Stimulated activated CD4-positive, alpha-beta T cell treated with anti-CD3 and anti-CD28 coated beads, Interleukin-2, amount 100 ng/mL, for 24 hours (primary cell): ENCODE measurements at regions not wholly inside any gene's neighbourhood (a gene's known extent, or its start where the extent isn't known, plus 50 kb on each side); places are given as distances from the start of the nearest gene placed in this dataset.
"Not testable (repeated sequence)": the region's sequence is repeated elsewhere in the genome, so short reads cannot be mapped to it uniquely, and the experiment has no call there.

Source experiments
- DNase-seq, 2 donors: peaks; one replicate each; pipeline ENCODE4 v3.0.0-alpha.2; 2020

GRCh38 chr16:11416228-11417001, 71.2 kb downstream of the RMI2 start:
- DNase-seq: no peak

- no peak for DNase-seq
These were observed 72.2 kb downstream of the RMI2 start for GRCh38 chr16:11417487-11417886.

GRCh38 chr16:11418506-11418905, 73.2 kb downstream of the RMI2 start:
- DNase-seq: no peak

- not testable (repeated sequence) for DNase-seq
These were observed 74.8 kb downstream of the RMI2 start for GRCh38 chr16:11420067-11420466.

- no peak for DNase-seq
These were observed 75.6 kb downstream of the RMI2 start for GRCh38 chr16:11420895-11421294.

- no peak for DNase-seq
These were observed 77.4 kb downstream of the RMI2 start for GRCh38 chr16:11422381-11423314.

DNA sequence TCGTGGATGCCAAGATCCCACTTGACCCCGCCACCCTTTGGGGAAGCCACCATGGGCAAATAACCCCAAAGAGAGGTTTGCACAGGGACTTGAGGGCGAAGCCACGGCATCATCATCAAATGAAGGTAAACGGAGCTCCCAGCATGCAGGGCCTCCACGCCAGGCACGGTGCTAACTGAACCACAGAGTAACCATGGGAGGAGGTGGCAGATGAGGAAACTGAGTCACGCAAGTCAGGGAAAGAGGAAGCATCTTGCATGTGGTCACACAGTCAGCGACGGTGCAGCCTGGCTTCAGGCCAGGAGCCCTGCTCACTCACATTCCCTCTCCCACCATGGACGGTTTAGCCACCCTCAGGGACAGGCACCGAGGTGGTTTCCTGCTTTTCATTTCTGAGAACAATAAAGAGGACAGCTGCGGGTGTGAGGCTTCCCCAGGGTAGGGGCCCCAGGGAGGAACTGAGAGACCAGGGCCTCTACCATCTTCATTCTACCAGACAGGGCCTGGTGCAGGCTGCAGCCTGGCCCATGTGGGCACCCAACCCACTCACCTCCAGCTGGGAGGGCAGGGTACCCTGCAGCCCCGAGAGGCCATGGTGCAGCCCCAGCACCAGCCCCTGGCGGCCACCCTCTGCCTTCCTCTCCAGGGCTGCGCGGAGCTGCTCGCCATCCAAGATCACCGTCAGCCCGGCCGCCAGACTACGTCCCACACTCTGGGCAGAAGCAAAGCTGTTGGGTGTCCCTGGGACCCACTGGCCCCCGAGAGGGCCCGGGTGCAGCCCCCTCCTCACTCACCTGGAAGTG, 78.3 kb downstream of the RMI2 start:
- DNase-seq: no peak

- no peak for DNase-seq
These were observed 78.8 kb downstream of the RMI2 start for GRCh38 chr16:11424118-11424460.

DNA sequence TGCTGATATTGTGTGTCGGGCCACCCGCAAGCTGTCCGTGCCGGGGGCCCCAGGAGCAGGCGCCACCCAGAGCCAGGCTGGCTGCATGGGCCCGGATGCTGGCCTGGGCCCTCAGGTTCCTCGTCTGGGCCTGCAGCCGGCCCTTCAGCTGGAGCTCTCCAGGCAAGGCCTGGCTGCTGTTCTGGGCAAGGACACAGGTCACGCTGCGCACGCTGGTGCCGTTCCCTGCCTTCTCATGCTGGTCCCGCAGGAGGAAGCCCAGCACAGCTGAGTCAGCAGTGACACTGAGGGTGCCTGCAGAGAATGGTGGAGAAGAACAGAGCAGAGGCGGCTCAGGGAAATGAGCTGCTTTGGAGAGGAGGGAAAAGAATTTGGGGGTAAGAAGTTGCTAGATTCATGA, 79.9 kb downstream of the RMI2 start:
- no peak for DNase-seq

GRCh38 chr16:11428623-11428953, 83.3 kb downstream of the RMI2 start:
- DNase-seq: no peak

- no peak for DNase-seq
These were observed 83.9 kb downstream of the RMI2 start for GRCh38 chr16:11429123-11429522.

- no peak for DNase-seq
These were observed 84.6 kb downstream of the RMI2 start for GRCh38 chr16:11429823-11430222.

DNA sequence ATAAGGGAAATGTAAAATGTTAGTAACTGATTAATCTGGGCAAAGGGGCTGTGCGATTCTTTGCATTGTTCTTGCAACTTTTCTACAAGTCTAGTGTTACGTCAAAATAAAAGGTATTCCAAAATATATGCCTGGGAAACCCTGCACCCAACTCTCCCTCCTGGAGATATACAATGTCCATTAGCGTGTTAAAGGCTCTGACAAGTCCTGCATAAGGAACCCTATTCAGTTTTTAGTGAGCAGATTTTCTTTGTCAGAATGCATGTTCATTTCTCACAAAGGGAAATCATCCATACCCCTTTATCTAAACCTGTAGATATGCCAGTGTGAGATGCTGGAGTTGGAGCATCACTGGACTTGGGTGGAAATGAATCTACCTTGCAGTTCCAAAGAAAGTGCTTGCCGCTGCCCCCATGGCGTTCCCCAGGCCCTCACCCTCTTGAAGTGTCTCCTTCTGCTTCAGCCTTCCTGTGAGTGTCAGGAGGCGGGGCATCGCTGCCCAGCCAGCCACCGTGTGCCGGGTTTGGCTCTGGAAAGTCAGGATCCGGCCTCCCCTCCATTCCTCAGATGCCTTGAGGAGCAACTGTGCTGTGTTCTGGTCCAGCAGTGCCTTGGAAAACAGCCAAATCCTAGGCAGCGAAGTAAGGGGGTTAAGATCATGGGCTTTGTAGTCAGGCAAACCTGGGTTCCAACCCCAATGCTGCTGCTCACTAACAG, 85.5 kb downstream of the RMI2 start:
- DNase-seq: no peak

DNA sequence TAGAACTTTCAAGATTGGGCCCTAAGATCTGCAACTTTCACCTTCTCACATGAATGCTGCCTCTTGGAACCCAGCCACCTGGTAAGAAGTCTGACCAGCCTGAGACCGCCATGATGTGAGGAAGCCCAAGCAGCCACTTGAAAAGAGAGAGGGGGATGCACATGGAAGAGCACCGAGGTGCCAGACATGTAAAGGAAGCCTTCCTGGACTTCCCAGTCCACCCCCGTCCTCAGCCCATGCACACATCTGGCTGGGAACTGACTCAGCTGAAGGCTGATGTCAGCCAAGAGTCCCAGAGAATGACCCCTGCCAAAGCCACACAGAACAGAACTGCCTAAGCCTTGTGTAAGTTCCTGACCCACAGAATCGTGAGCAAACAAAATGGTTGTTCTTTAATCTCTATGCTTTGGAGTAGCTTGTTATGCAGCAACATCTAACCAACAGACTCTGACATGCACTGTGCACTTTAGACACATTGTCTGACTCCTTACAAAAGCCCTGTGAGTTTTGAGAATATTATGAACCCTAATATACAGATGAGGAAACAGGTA, 86.7 kb downstream of the RMI2 start:
- DNase-seq: no peak

DNA sequence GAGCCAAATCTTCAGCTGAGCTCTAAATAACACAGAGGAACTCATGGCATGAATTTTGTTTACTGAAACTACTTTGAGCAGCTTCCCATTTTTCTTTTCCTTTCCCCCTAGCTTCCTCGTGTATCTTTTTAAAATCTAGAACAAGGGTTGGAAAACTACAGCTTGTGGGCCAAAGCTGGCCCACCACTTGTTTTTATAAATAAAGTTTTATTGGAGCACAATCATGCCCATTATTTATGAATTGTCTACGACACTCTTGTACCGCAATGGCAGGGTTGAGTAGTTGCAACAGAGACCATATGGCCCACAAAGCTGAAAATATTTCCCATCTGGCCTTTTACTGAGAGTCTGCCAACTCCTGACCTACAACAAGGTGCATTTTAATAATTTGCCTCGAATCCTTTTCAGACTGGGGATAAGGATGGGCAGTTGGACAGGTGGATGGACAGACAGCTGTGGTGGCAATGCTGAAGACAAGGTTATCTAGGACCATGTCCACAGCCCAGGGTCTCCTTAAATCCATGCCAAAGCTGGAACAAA, 87.7 kb downstream of the RMI2 start:
- DNase-seq: no peak

GRCh38 chr16:11435576-11435975, 90.3 kb downstream of the RMI2 start:
- no peak for DNase-seq

DNA sequence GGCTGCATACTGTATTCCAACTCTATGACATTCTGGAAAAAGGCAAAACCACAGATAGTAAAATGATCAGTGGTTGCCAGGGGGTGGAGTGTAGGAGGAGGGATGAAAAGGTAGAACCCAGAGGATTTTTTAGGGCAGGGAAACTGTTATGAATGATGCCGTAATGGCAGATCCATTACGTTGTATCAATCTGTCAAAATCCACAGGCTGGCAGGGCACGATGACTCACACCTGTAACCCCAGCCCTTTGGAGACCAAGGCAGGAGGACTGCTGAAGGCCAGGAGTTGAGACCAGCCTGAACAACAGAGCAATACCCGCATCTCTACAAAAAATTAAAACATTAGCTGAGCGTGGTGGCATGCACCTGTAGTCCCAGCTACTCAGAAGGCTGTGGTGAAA, 91.8 kb downstream of the RMI2 start:
- DNase-seq: no peak

GRCh38 chr16:11439790-11440656, 94.8 kb downstream of the RMI2 start:
- no peak for DNase-seq

GRCh38 chr16:11440657-11441012, 95.4 kb downstream of the RMI2 start:
- DNase-seq: no peak

GRCh38 chr16:11445486-11445885, 100.2 kb downstream of the RMI2 start:
- no peak for DNase-seq

- no peak for DNase-seq
These were observed 101.4 kb downstream of the RMI2 start for GRCh38 chr16:11446566-11447119.
